HG03280 (cell line): ENCODE measurements at regions not wholly inside any gene's neighbourhood (a gene's known extent, or its start where the extent isn't known, plus 50 kb on each side); places are given as distances from the start of the nearest gene placed in this dataset.
"Not testable (repeated sequence)": the region's sequence is repeated elsewhere in the genome, so short reads cannot be mapped to it uniquely, and the experiment has no call there.

Experiments used
- ATAC-seq: cut with Tn5 transposase; IDR thresholded peaks from one replicate; pipeline ENCODE4 v1.9.1; 2021; ENCODE audit warnings: mild to moderate bottlenecking, moderate library complexity; ENCODE audit not compliant: unreplicated experiment

GRCh38 chr11:97487387-97487786, 1097.6 kb downstream of the JRKL start:
- ATAC-seq = no peak

DNA sequence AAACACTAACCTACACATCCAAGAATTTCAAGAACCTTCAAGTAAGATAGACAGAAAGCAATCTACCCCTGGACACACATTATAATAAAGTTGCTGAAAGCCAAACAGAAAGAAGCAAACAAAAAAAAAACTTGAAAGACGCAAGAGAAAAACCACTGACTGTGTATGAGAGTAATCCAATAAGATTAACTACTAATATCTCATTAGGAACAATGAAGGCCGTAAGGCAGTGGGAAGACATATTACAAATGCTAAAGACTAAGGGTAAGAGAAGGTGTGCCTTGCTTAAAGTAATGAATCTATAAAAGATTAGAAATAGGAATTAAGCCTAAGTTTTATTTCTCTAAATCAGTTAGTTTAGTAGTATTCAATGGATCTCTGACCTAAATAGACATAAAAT, 1109.1 kb downstream of the JRKL start:
- no peak for ATAC-seq

- ATAC-seq = no peak
Measured at GRCh38 chr11:97502201-97502600, 1112.4 kb downstream of the JRKL start.

- ATAC-seq = no peak
Measured at GRCh38 chr11:97506076-97506759, 1116.4 kb downstream of the JRKL start.

GRCh38 chr11:97514446-97514845, 1124.6 kb downstream of the JRKL start:
- ATAC-seq = no peak

GRCh38 chr11:97516688-97517087, 1126.9 kb downstream of the JRKL start:
- ATAC-seq = no peak

DNA sequence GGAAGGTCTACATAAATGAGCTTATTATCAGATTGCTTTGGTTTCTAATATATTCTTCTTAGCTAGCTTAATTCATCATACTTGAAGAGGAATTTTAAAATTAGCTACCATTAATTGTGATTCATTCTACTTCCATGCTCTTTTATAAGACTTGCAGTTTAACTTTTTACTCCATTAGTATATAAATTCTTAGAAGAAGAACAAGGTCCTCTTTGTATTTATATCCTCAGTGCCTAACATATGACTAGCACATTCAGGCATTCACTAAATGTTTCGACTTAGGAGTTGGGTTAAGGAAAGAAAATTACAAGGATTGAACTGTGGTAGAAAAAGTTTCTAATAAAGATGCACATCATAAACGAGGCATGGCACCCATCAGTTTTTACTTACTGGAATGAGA, 1135.5 kb downstream of the JRKL start:
- ATAC-seq = no peak

DNA sequence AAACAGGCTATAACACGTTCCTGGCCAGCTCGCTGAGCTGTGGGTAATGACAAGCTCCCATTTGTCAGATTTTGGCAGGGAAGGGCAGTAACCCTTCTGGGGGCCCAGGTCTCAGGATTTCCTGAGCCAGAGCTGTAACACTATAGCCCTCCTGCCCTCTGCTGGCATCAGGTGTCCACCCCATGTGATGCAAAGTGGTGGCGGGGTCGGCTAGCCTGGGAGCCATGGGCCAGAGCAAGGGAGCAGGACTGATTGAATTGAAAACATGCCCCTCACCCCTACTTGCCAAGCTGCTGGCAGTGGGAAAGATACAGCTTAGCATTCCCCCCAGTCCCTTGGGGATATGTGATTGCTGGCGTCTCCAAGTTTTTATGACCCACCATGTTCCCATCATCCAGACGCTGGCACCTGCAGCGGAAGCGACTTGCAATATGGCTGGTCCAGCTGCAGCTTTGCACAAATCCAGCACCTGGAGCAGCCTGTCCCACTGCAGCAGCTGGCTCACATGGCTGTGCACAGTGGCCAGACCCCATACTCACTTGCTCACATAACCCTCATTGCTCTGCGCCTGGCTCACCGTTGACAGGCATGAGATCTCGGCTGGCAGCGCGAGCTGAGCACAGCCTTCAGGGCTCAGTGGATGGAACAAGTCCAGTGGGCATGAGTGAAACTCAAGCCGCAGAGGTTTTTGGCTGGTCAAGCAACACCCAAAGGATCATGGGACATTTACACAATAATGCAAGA, 1147.8 kb downstream of the JRKL start:
- no peak for ATAC-seq

- no peak for ATAC-seq
Measured at GRCh38 chr11:97544431-97544830, 1154.6 kb downstream of the JRKL start.

- no peak for ATAC-seq
Measured at GRCh38 chr11:97548280-97548679, 1158.5 kb downstream of the JRKL start.

- ATAC-seq = no peak
Measured at GRCh38 chr11:97557399-97557798, 1167.6 kb downstream of the JRKL start.

DNA sequence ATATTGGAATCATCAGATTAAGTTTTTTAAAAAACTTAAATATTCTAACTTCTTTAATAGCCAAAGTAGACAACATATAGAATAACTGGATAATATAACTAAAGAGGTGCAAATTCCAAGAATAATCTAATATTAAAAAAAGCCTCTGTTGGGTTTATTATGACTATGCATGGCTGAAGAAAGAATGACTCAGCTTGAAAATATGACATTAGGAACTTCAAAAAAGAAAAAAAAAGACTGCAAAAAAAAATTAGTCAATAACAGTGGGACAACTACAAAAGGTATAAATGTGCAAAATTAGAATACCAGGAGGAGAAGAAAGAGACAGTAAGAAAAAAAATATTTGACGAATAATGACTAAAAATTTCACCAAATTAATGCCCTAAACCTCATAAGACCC, 1178.0 kb downstream of the JRKL start:
- no peak for ATAC-seq

GRCh38 chr11:97570636-97571035, 1180.8 kb downstream of the JRKL start:
- no peak for ATAC-seq

DNA sequence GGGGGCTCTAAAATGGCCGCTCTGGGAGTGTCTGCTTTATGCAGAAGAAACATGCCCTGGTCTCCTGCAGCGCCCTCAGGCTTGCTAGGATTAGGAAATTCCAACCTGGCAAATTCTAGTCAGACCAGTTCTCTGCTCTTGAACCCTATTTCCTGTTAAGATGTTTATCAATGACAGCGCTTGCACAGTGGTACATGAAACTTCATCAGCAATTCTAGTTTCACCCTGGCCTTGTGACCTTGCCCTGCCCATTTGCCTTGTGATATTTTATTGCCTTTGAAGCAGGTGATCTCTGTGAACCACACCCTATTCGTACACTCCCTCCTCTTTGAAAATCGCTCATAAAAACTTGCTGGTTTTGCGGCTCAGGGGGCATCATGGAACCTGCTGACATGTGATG, 1184.0 kb downstream of the JRKL start:
- not testable (repeated sequence) for ATAC-seq

DNA sequence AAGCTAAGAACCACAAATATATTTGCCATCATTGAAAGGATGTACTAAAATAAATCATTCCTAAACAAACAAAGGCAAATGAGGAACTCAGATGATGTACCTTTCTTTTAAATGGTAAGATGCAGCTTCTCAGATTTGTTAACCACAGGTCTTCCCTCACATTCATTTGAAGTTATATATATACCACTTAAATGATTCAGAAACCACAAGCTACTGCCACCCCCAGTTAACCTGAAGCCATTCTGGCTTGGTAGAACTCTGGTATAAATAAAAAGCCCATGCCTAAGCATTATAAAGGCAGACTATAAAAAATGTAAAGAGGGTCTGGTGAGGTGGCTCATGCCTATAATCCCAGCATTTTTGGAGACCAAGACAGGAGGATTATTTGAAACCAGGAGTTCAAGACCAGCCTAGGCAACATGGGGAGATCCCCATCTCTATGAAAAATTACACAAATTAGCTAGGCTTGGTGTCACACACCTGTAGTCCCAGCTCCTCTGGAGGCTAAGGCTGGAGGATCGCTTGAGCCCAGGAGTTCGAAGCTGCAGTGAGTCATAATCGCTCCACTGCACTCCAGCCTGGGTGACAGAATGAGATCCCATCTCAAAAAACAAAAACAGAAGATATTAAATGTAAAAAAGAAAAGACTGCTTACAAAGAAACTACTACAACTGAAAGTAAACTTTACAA, 1185.3 kb downstream of the JRKL start:
- no peak for ATAC-seq

DNA sequence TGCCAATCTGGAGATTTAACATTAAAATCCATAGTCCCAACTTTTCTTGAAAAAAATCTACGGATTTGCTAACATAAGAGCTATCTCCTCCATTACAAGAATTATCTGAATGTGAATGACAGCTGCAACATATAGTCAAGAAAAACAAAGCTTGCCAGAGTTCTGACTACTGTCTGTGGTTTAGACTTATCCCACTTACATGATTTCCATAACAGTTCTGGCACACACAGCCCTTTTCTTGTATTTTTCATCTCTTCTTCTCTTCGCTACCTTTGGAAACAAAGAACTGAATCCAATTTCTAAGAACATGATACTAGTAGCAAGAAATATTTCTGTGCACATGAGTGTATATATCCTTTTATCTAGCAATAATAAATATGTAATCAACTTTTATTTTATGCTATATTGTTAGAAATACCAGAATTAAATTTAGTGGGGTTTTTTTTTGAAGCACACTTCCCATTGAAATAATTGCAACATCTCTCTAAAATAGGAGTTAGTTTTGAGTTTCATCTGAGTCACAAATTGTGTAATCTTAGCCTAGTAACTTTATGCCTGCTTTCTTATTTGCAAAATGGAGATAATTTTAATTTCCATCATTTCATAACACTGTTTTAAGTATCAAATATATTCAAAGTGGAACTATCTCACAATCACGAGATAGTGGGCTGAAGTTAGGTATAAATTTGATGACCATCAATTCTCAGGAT, 1217.6 kb downstream of the JRKL start:
- ATAC-seq = no peak

DNA sequence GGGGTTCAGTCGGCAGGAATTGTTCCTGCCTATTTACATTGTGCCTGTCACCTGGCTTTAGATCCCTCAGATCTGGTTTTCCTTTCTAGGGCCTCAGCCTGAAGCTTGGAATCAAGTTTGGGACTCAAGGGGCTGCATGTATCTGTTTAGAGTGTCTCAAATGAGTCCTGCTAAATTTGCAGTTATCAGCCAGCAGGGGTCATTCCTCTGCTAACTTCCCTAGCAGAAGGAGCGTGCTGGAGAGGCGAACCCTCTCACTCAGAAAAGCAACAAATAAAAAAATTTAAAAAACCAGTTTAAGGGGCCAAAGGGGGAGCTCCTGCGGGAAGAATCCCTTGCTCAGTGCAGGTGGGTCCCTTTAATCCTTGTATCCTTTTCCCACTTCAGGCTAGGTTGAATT, 1220.2 kb downstream of the JRKL start:
- ATAC-seq = no peak

DNA sequence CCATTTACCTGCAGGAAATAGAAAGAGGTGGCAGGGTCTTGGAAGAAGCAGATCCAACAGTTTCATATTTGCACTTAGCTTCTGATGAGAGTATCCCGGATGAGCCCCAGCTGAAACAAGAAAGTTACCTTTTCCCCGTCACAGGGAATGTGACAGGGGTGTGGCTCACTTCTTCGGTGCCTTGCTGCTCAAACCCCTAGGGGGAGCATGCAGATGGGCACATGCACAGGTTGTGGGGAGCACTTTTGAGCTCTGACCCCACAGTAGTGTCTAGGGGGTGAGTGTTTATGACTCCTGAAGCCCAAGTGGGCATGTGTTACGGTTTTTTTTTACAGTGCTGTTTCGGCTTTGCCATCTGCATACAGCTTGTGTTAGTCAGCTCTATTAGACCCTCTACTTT, 1221.0 kb downstream of the JRKL start:
- ATAC-seq = no peak

- ATAC-seq = no peak
Measured at GRCh38 chr11:97611345-97611744, 1221.5 kb downstream of the JRKL start.

DNA sequence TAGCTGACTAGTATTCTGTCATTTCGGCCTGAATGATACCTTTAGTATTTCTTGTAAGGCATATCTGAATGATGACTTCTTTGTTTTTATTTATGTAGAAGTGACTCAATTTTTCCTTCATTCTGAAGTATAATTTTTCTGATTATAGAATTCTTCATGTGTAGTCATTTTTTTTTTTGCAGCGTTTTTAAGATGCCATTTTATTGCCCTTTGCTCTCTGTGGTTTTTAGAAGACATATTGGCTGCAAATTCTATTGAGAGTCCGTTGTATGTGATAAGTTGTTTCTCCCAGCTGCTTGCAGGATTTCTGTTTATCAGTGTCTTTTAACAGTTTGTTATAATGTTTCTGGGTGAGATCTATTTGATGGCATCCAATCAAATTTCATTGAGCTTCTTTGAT, 1224.8 kb downstream of the JRKL start:
- no peak for ATAC-seq

DNA sequence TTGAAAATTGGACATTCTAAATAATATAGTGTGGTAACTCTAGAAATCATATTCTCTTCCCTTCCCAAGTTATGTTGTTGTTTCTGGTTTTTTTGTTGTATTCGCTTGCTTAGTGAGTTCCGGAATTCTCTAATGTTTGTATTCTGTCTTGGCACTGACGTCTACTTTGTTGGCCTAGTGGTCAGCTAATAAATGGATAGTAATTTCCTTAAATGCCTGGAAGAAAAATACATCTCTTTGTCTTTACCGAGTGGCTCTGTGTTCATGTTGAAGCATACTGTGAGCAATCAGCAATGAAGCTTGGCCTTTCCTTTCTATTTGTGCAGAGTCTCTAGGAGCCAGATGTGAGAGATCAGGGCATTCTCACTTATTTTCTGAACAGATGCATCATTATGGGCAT, 1225.7 kb downstream of the JRKL start:
- no peak for ATAC-seq
